ENCODE measurements at regions not wholly inside any gene's neighbourhood (a gene's known extent, or its start where the extent isn't known, plus 50 kb on each side); places are given as distances from the start of the nearest gene placed in this dataset.

DNA sequence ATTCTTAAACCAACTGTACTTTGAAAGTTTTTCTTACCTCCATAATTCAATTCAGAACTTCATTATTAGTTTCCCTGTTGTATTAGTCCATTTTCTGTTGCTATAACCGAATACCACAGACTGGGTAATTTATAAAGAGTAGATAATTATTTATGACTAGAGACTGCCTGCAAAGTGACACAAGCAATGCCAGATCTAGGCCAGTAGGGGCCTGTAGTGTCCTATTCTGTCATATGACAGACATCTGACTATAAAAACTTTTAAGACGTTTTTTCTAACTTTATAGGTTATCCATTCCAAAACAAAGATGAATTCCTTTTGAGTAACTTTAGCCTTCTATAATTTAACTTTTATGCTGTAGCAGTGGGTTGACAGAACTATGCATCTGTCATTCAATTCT lies 2783.8 kb downstream of the PCDH9 start:
- H3K9me3 ChIP-seq (replicated peaks; ENCODE audit: insufficient read depth, low read length), result no peaks in the 10 kb centered on the region
- H3K79me2 ChIP-seq (ENCODE audit: low read length), result no peaks in the 10 kb centered on the region
- no peaks in the 10 kb centered on the region for H3K4me1 ChIP-seq (ENCODE audit: low read length)
- no peaks in the 10 kb centered on the region for H3F3A ChIP-seq (ENCODE audit: insufficient read depth, low read length)
- no peak for DNase-seq
- no peaks in the 10 kb centered on the region for H3K36me3 ChIP-seq (replicated peaks; ENCODE audit: insufficient read depth, low read length)
- H3K27me3 ChIP-seq (replicated peaks; ENCODE audit: insufficient read depth, low read length), result no peaks in the 10 kb centered on the region
- H3K4me3 ChIP-seq (ENCODE audit: low read length), result no peak overlapping the region
- H3K9me2 ChIP-seq (replicated peaks; ENCODE audit: insufficient read depth, low read length), result no peaks in the 10 kb centered on the region
- no peaks in the 10 kb centered on the region for H4K20me1 ChIP-seq (ENCODE audit: insufficient read depth, low read length)
- H2AFZ ChIP-seq (ENCODE audit: low read length), result no peak overlapping the region
- TF ChIP-seq, protein P1, sequence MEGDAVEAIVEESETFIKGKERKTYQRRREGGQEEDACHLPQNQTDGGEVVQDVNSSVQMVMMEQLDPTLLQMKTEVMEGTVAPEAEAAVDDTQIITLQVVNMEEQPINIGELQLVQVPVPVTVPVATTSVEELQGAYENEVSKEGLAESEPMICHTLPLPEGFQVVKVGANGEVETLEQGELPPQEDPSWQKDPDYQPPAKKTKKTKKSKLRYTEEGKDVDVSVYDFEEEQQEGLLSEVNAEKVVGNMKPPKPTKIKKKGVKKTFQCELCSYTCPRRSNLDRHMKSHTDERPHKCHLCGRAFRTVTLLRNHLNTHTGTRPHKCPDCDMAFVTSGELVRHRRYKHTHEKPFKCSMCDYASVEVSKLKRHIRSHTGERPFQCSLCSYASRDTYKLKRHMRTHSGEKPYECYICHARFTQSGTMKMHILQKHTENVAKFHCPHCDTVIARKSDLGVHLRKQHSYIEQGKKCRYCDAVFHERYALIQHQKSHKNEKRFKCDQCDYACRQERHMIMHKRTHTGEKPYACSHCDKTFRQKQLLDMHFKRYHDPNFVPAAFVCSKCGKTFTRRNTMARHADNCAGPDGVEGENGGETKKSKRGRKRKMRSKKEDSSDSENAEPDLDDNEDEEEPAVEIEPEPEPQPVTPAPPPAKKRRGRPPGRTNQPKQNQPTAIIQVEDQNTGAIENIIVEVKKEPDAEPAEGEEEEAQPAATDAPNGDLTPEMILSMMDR (IDR thresholded peaks at IDR 0.05; ENCODE audit: low read length), result peak; percentile 7; the same call in 1 of the 2 replicates
- TF ChIP-seq EZH2phosphoT487 (IDR thresholded peaks at IDR 0.05; ENCODE audit: low read length), result no peak
- TF ChIP-seq EZH2 (optimal IDR thresholded peaks at IDR 0.05; ENCODE audit: low read depth, low read length), result no peak
- H3K9ac ChIP-seq (ENCODE audit: low read length), result no peak overlapping the region
- H3K4me2 ChIP-seq (ENCODE audit: low read depth, low read length), result no peak overlapping the region
- H3K27ac ChIP-seq (ENCODE audit: low read length), result no peak overlapping the region

DNA sequence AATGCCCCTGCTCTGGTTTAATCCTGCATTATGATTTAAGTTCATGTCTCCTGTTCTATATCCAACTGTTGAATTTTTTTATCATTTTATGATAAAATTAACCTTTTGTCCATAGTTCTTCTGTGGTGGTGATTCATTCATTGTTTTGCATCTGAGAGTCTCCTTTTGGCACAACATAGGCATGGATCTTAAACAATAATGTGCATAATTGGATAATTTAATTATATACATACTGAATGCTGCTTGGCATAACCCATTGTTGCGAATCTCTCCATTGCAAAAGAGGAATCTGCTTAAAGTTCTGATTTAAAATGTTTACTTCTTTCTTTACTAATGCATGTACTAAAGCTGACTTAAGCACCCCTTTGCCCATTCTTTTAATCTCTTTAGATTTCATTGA lies 2788.4 kb downstream of the PCDH9 start:
- Histone ChIP-seq H3K4me3 (ENCODE audit: low read length) (no peak overlapping the region), H3K4me1 (ENCODE audit: low read length) (no peaks in the 10 kb centered on the region), H3K27ac (ENCODE audit: low read length) (no peak overlapping the region), H2AFZ (ENCODE audit: low read length) (no peak overlapping the region), H3K4me2 (ENCODE audit: low read depth, low read length) (no peak overlapping the region), H3K27me3 (replicated peaks; ENCODE audit: insufficient read depth, low read length) (no peaks in the 10 kb centered on the region), H3K36me3 (replicated peaks; ENCODE audit: insufficient read depth, low read length) (no peaks in the 10 kb centered on the region), H3K9me2 (replicated peaks; ENCODE audit: insufficient read depth, low read length) (no peaks in the 10 kb centered on the region), H3K9ac (ENCODE audit: low read length) (no peak overlapping the region), H4K20me1 (ENCODE audit: insufficient read depth, low read length) (no peaks in the 10 kb centered on the region), H3K9me3 (replicated peaks; ENCODE audit: insufficient read depth, low read length) (no peaks in the 10 kb centered on the region), H3F3A (ENCODE audit: insufficient read depth, low read length) (no peaks in the 10 kb centered on the region), H3K79me2 (ENCODE audit: low read length) (no peaks in the 10 kb centered on the region)
- DNase-seq, result no peak
- TF ChIP-seq EZH2 (optimal IDR thresholded peaks at IDR 0.05; ENCODE audit: low read depth, low read length) (no peak), EZH2phosphoT487 (IDR thresholded peaks at IDR 0.05; ENCODE audit: low read length) (no peak)
- TF ChIP-seq, protein P1 (IDR thresholded peaks at IDR 0.05; ENCODE audit: low read length), result no peak

DNA sequence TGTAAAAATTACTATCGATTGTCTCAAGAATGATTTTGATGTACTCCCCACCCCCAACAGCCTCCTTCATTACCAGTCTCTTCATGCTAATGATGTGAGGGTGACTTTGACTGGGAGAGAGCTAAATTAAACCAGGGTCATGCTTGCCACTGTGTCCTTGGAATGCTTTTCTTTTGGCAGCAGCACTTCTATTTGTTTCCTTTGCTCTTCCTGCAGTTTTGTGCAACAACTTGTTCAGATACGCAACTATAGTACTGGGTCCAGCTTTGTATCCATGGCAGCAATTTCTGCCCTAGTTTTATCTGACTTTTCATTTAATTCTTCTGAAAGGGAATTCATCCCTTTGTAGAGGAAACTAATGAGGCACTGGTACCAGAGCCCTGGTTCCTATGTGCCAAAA lies 2792.1 kb downstream of the PCDH9 start:
- Histone ChIP-seq H3K36me3 (replicated peaks; ENCODE audit: insufficient read depth, low read length) (no peaks in the 10 kb centered on the region), H3K9ac (ENCODE audit: low read length) (no peak overlapping the region), H3K27me3 (replicated peaks; ENCODE audit: insufficient read depth, low read length) (no peaks in the 10 kb centered on the region), H4K20me1 (ENCODE audit: insufficient read depth, low read length) (no peaks in the 10 kb centered on the region), H3K79me2 (ENCODE audit: low read length) (no peaks in the 10 kb centered on the region), H3K4me2 (ENCODE audit: low read depth, low read length) (no peak overlapping the region), H3K27ac (ENCODE audit: low read length) (no peak overlapping the region), H2AFZ (ENCODE audit: low read length) (no peak overlapping the region), H3K4me1 (ENCODE audit: low read length) (no peaks in the 10 kb centered on the region), H3K9me3 (replicated peaks; ENCODE audit: insufficient read depth, low read length) (no peaks in the 10 kb centered on the region), H3F3A (ENCODE audit: insufficient read depth, low read length) (no peaks in the 10 kb centered on the region), H3K9me2 (replicated peaks; ENCODE audit: insufficient read depth, low read length) (no peaks in the 10 kb centered on the region), H3K4me3 (ENCODE audit: low read length) (no peak overlapping the region)
- DNase-seq, result no peak
- TF ChIP-seq EZH2 (optimal IDR thresholded peaks at IDR 0.05; ENCODE audit: low read depth, low read length), result no peak
- TF ChIP-seq EZH2phosphoT487 (IDR thresholded peaks at IDR 0.05; ENCODE audit: low read length), result no peak
- TF ChIP-seq, protein P1 (IDR thresholded peaks at IDR 0.05; ENCODE audit: low read length), result no peak

All from MM.1S (cell line).